OCI-LY3 (cell line): ENCODE measurements at regions not wholly inside any gene's neighbourhood (a gene's known extent, or its start where the extent isn't known, plus 50 kb on each side); places are given as distances from the start of the nearest gene placed in this dataset.

Experiments
- EZH2phosphoT487 ChIP-seq: fragments of 200-600 bp; shearing (Covaris generic); IDR thresholded peaks from 2 replicates; pipeline ENCODE4 v1.6.1; 2018; ENCODE audit warnings: antibody characterized with exemption, mixed run types, low read depth
- TF ChIP-seq, protein P1 (sequence below): fragments of 200-600, 300-600 bp; sonication (generic); IDR thresholded peaks from 2 replicates; pipeline ENCODE4 v1.5.1; 2014; ENCODE audit warnings: antibody characterized with exemption, low read length, low read depth

DNA sequence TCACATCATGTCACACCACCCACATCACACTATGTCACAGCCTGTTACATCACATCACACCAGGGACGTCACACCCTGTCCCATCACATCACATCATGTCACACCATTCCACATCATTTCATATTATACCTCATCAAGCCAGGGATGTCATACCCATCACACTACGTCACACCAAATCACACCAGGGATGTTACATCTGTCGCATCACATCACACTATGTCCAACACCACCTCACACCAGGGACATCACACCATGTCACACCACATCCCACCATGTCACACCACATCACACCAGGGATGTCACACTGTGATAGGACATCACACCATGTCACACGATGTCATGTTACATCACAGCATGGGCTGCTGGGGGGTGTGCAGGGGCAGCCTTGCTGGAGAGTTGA, 110.6 kb downstream of the TMEM121 start:
- TF ChIP-seq, protein P1, sequence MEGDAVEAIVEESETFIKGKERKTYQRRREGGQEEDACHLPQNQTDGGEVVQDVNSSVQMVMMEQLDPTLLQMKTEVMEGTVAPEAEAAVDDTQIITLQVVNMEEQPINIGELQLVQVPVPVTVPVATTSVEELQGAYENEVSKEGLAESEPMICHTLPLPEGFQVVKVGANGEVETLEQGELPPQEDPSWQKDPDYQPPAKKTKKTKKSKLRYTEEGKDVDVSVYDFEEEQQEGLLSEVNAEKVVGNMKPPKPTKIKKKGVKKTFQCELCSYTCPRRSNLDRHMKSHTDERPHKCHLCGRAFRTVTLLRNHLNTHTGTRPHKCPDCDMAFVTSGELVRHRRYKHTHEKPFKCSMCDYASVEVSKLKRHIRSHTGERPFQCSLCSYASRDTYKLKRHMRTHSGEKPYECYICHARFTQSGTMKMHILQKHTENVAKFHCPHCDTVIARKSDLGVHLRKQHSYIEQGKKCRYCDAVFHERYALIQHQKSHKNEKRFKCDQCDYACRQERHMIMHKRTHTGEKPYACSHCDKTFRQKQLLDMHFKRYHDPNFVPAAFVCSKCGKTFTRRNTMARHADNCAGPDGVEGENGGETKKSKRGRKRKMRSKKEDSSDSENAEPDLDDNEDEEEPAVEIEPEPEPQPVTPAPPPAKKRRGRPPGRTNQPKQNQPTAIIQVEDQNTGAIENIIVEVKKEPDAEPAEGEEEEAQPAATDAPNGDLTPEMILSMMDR, result no peak
- no peak for TF ChIP-seq EZH2phosphoT487
